GM12892 (cell line): ENCODE measurements at regions not wholly inside any gene's neighbourhood (a gene's known extent, or its start where the extent isn't known, plus 50 kb on each side); places are given as distances from the start of the nearest gene placed in this dataset.

Experiments used
- POLR2A ChIP-seq: IDR thresholded peaks from 2 replicates; pipeline ENCODE4 v1.6.1; 2011; ENCODE audit warnings: low read depth, low read length, control low read depth
- POLR2AphosphoS5 ChIP-seq: IDR thresholded peaks from 2 replicates; pipeline ENCODE4 v1.6.1; 2011; ENCODE audit warnings: low read depth, low read length, control low read depth
- TAF1 ChIP-seq: IDR thresholded peaks from 2 replicates; pipeline ENCODE4 v1.6.1; 2011; ENCODE audit warnings: low read depth, mild to moderate bottlenecking, control low read depth, low read length, borderline replicate concordance

DNA sequence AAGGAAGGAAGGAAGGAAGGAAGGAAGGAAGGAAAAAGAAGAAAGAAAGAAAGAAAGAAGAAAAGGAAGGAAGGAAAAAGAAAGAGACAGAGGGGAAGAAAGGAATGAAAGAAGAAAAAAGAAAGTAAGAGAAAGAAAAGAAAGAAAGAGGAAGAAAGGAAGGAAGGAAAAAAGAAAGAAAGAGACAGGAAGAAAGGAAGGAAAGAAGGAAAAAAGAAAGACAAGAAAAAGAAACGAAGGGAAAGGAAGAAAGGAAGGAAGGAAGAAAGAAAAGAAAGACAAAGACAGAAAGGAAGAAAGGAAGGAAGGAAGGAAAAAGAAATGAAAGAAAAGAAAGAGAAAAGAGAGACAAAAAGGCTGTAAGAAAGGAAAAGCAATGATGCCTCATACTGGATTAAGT lies 101.1 kb upstream of the PPP2R3B start:
- TF ChIP-seq POLR2A (no peak), TAF1 (no peak), POLR2AphosphoS5 (no peak)
